Natural killer cell treated with Interleukin-12 subunit alpha and Interleukin-12 subunit beta and Interleukin-15 and Interleukin-18, amount 100 ng/mL, for 72 hours (primary cell): ENCODE measurements at regions not wholly inside any gene's neighbourhood (a gene's known extent, or its start where the extent isn't known, plus 50 kb on each side); places are given as distances from the start of the nearest gene placed in this dataset.
A peak's percentile ranks its signal among the peaks of the same experiment; 100 is the strongest.
"Not testable (repeated sequence)": the region's sequence is repeated elsewhere in the genome, so short reads cannot be mapped to it uniquely, and the experiment has no call there.

ENCODE experiments used
- ATAC-seq, 2 donors: fragments of 150-1000 bp; cut with Tn5 transposase in 1 of 2; sonication (Bioruptor Pico), chemical (Tn5 transposase) in 1 of 2; 2 replicates each; pipeline ENCODE4 v1.10.0; 2021
- DNase-seq: peaks from one replicate; pipeline ENCODE4 v3.0.0; 2022; ENCODE audit warnings: low spot score
- H3K27ac Mint-ChIP-seq, 2 donors: 1 replicate in 1 of 2; 2 replicates in 1 of 2; pipeline ENCODE4 v1.8.0; 2022; ENCODE audit warnings: mixed read lengths in 2 of 2, mild to moderate bottlenecking in 1 of 2, moderate library complexity in 1 of 2
- H3K27me3 Mint-ChIP-seq, 2 donors: 1 replicate in 1 of 2; 2 replicates in 1 of 2; pipeline ENCODE4 v1.8.0; 2022; ENCODE audit warnings: mixed read lengths in 2 of 2
- H3K36me3 Mint-ChIP-seq: one replicate; pipeline ENCODE4 v1.8.0; 2022; ENCODE audit warnings: mixed read lengths
- H3K4me1 Mint-ChIP-seq, 2 donors: 1 replicate in 1 of 2; 2 replicates in 1 of 2; pipeline ENCODE4 v1.8.0; 2022; ENCODE audit warnings: low read depth in 2 of 2, mixed read lengths in 2 of 2, mild to moderate bottlenecking in 1 of 2
- H3K4me3 Mint-ChIP-seq: one replicate; pipeline ENCODE4 v1.8.0; 2022; ENCODE audit warnings: mixed read lengths
- H3K9me3 Mint-ChIP-seq: 2 replicates; pipeline ENCODE4 v1.8.0; 2022; ENCODE audit warnings: mixed read lengths

GRCh38 chr5:97234380-97234779 is 51.3 kb upstream of the RIOK2 start:
- H3K4me3 Mint-ChIP-seq, H3K36me3 Mint-ChIP-seq, H3K4me1 Mint-ChIP-seq, DNase-seq, H3K9me3 Mint-ChIP-seq, ATAC-seq, H3K27ac Mint-ChIP-seq, H3K27me3 Mint-ChIP-seq: not testable (repeated sequence)

DNA sequence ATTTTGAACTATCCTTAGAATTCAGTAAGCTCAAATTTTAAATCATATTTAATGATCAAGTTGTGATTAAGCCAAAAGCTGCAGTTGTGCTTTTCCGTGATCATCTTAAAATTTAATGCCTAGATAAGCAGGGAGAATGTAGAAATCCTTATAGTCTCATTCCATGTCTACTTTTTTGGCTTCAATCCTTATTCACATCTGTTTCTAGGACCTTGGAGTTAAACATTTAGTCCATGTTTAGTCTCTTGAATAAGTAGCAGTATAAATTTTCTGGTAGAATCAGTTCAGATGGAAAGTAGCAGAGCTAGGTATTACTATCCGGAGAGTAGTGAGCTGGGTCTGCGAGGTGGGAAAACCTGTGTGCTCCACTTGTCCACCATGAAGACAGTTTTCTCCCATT is 59.3 kb upstream of the RIOK2 start:
- Mint-ChIP-seq H3K27me3 (peaks cover 0 to 5% of the 10 kb centered on the region in 2 donors), H3K4me1 (no peaks in the 10 kb centered on the region), H3K4me3 (no peak overlapping the region), H3K27ac (no peak overlapping the region), H3K36me3 (no peaks in the 10 kb centered on the region), H3K9me3 (peaks cover 4% of the 10 kb centered on the region)
- ATAC-seq (no peak), DNase-seq (no peak)

DNA sequence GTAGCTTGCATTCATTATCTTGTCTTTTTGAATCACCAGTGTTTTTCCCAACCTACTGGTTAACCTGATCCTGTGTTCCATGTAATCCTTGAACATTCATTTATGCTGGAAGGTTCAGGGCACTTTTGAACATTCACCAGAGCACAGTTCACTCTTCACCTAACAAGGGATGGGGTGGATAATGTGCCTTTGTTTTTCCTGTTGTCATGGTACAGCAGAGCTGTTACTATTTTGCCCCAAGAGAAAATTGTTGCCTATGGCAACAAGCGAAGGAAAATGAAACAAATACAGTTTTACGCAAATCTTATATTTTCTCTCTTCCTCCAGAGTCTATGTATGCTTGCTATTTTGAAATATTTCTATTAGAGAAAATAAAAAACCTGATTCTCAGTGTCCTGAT is 60.3 kb upstream of the RIOK2 start:
- no peak for DNase-seq
- Mint-ChIP-seq H3K27ac (no peak overlapping the region), H3K4me1 (no peaks in the 10 kb centered on the region), H3K27me3 (peaks cover 4 to 5% of the 10 kb centered on the region in 2 donors), H3K4me3 (no peak overlapping the region), H3K9me3 (peaks cover 4% of the 10 kb centered on the region), H3K36me3 (no peaks in the 10 kb centered on the region)
- ATAC-seq, result no peak

DNA sequence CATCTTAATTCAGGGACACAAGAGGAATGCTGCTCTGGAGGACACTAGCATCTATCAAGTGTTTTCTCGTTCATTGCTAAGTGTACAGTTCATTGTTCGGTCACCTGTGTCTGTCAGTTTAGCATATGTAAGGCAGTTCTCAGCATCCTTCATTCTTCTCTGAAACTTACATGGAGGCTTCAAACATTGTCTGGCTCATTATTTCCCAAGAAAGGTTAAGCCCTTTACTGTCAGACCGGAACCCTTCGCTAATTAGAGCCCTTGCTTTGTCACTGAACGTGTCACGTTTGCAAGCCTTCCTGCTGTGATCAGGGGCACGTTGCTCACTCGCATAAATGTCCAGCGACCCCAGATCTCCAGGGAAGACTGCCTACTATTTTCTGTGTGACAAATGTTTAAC is 62.3 kb upstream of the RIOK2 start:
- Mint-ChIP-seq H3K27me3 (peaks cover 6 to 9% of the 10 kb centered on the region in 2 donors), H3K9me3 (peaks cover 6% of the 10 kb centered on the region), H3K4me3 (no peak overlapping the region), H3K4me1 (no peaks in the 10 kb centered on the region), H3K27ac (no peak overlapping the region), H3K36me3 (no peaks in the 10 kb centered on the region)
- ATAC-seq (no peak), DNase-seq (no peak)

- Mint-ChIP-seq H3K27me3 (peaks cover 6 to 9% of the 10 kb centered on the region in 2 donors), H3K27ac (no peak overlapping the region), H3K4me3 (no peak overlapping the region), H3K36me3 (no peaks in the 10 kb centered on the region), H3K4me1 (no peaks in the 10 kb centered on the region), H3K9me3 (peaks cover 6% of the 10 kb centered on the region)
- no peak for DNase-seq
- no peak for ATAC-seq
These were observed 67.1 kb upstream of the RIOK2 start for GRCh38 chr5:97250113-97250512.

GRCh38 chr5:97266076-97266475 is 83.0 kb upstream of the RIOK2 start:
- Mint-ChIP-seq H3K36me3 (no peaks in the 10 kb centered on the region), H3K9me3 (peaks cover 4% of the 10 kb centered on the region), H3K27me3 (no peaks in the 10 kb centered on the region), H3K27ac (no peak overlapping the region), H3K4me1 (no peaks in the 10 kb centered on the region), H3K4me3 (no peak overlapping the region)
- ATAC-seq, result no peak
- DNase-seq, result no peak

GRCh38 chr5:97266576-97266975 is 83.5 kb upstream of the RIOK2 start:
- H3K27me3 Mint-ChIP-seq, result no peaks in the 10 kb centered on the region
- DNase-seq (no peak), ATAC-seq (no peak)
- H3K4me1 Mint-ChIP-seq, result no peaks in the 10 kb centered on the region
- no peaks in the 10 kb centered on the region for H3K36me3 Mint-ChIP-seq
- H3K9me3 Mint-ChIP-seq, result peaks cover 9% of the 10 kb centered on the region
- H3K4me3 Mint-ChIP-seq, result no peak overlapping the region
- H3K27ac Mint-ChIP-seq, result no peak overlapping the region

DNA sequence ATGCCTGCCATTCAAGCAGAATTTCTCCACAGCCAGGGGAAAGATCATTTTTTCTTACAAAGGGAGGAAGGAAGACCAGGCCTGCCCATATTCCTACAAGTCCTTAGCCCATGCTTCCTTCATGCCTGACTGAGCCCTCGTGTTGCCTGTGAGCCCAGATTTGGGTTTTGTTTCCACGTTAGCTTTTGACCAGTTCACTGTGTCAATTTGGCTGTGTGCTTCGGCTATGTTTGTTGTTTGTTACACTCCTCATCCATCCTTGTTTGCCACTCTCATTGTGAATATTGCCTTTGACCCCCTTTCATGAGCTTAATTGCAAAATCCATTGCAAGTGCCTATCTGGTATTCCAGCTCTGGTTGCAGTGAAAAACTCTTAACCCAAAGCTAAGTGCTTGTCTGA is 84.7 kb upstream of the RIOK2 start:
- Mint-ChIP-seq H3K4me3 (no peak overlapping the region), H3K27me3 (no peaks in the 10 kb centered on the region), H3K9me3 (peaks cover 14% of the 10 kb centered on the region), H3K36me3 (no peaks in the 10 kb centered on the region), H3K27ac (no peak overlapping the region), H3K4me1 (no peaks in the 10 kb centered on the region)
- ATAC-seq (no peak), DNase-seq (no peak)

- ATAC-seq, result no peak
- peaks cover 14% of the 10 kb centered on the region for H3K36me3 Mint-ChIP-seq
- H3K27me3 Mint-ChIP-seq, result no peaks in the 10 kb centered on the region
- H3K4me1 Mint-ChIP-seq, result no peaks in the 10 kb centered on the region
- DNase-seq, result no peak
- H3K9me3 Mint-ChIP-seq, result peaks cover 25% of the 10 kb centered on the region
- no peak overlapping the region for H3K4me3 Mint-ChIP-seq
- H3K27ac Mint-ChIP-seq, result no peak overlapping the region
These were observed 93.5 kb upstream of the RIOK2 start for GRCh38 chr5:97276474-97277120.

GRCh38 chr5:97281257-97281656 is 98.2 kb upstream of the RIOK2 start:
- Mint-ChIP-seq H3K27me3 (no peaks in the 10 kb centered on the region), H3K9me3 (peaks cover 23% of the 10 kb centered on the region), H3K4me3 (no peak overlapping the region), H3K27ac (no peak overlapping the region), H3K4me1 (no peaks in the 10 kb centered on the region), H3K36me3 (peaks cover 12% of the 10 kb centered on the region)
- ATAC-seq (no peak), DNase-seq (no peak)

- no peak for DNase-seq
- no peaks in the 10 kb centered on the region for H3K9me3 Mint-ChIP-seq
- H3K4me3 Mint-ChIP-seq, result no peak overlapping the region
- no peaks in the 10 kb centered on the region for H3K4me1 Mint-ChIP-seq
- no peaks in the 10 kb centered on the region for H3K27me3 Mint-ChIP-seq
- no peaks in the 10 kb centered on the region for H3K36me3 Mint-ChIP-seq
- no peak overlapping the region for H3K27ac Mint-ChIP-seq
- peak; percentile 36 to 57 for ATAC-seq
These were observed 114.1 kb upstream of the RIOK2 start for GRCh38 chr5:97297063-97297703.

DNA sequence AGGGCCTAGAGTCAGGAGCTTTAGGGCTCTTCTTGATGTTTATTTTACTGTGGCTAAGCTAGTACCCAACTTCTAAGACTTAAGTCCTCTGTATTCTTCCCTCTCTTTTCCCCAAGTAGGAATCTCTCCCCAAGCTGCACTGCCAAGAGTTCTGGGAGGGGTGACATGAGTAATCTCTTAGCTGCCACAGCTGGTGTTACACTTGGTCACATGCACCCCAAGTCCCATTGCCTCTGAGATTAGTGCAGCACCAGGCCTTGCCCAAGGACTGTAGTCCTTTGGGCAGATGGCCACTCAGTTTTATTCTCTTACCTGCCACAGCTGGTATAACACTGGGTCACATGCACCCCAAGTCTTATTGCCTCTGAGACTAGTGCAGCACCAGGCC is 114.7 kb upstream of the RIOK2 start:
- H3K36me3 Mint-ChIP-seq, result no peaks in the 10 kb centered on the region

GRCh38 chr5:97301181-97301580 is 118.1 kb upstream of the RIOK2 start:
- H3K9me3 Mint-ChIP-seq, H3K27ac Mint-ChIP-seq, H3K4me3 Mint-ChIP-seq, H3K36me3 Mint-ChIP-seq, ATAC-seq, DNase-seq, H3K4me1 Mint-ChIP-seq, H3K27me3 Mint-ChIP-seq: not testable (repeated sequence)

More for the DNA sequence above, 114.7 kb upstream of the RIOK2 start:
- Mint-ChIP-seq H3K4me3 (no peak overlapping the region), H3K27me3 (no peaks in the 10 kb centered on the region), H3K27ac (no peak overlapping the region), H3K4me1 (no peaks in the 10 kb centered on the region), H3K9me3 (no peaks in the 10 kb centered on the region)
- DNase-seq, result no peak
- ATAC-seq, result peak in 1 of 2 donors; percentile 32

GRCh38 chr5:97338729-97339128 is 155.7 kb upstream of the RIOK2 start:
- ATAC-seq (no peak), DNase-seq (no peak)
- no peak overlapping the region for H3K27ac Mint-ChIP-seq
- H3K27me3 Mint-ChIP-seq, result no peaks in the 10 kb centered on the region
- H3K9me3 Mint-ChIP-seq, result peaks cover 24% of the 10 kb centered on the region
- no peaks in the 10 kb centered on the region for H3K36me3 Mint-ChIP-seq
- H3K4me1 Mint-ChIP-seq, result no peaks in the 10 kb centered on the region
- H3K4me3 Mint-ChIP-seq, result no peak overlapping the region

DNA sequence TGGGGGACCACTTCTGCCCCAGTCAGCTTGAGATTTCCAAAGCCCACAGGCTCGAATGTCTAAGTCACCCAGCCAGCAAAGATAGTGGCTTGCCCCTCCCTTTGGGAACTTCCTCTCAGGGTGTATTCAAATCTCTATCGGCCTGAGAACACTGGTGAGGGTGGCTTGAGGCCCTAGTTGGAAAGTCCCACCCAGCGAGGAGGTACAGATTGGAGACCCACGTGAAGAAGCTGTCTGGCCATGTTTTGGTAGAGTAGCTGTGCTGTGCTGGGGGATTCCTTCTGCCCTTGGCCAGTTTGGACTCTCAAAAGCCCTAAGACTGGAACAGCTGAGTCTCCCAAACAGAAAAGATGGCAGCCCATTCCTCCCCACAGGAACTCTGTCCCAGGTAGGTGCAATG is 172.7 kb upstream of the RIOK2 start:
- no peaks in the 10 kb centered on the region for H3K27me3 Mint-ChIP-seq
- peaks cover 27% of the 10 kb centered on the region for H3K36me3 Mint-ChIP-seq
- H3K27ac Mint-ChIP-seq, result no peak overlapping the region
- no peak for ATAC-seq
- peaks cover 39% of the 10 kb centered on the region for H3K9me3 Mint-ChIP-seq
- no peak overlapping the region for H3K4me3 Mint-ChIP-seq
- H3K4me1 Mint-ChIP-seq, result no peaks in the 10 kb centered on the region
- no peak for DNase-seq
